ENCODE measurements at regions not wholly inside any gene's neighbourhood (a gene's known extent, or its start where the extent isn't known, plus 50 kb on each side); places are given as distances from the start of the nearest gene placed in this dataset.

DNA sequence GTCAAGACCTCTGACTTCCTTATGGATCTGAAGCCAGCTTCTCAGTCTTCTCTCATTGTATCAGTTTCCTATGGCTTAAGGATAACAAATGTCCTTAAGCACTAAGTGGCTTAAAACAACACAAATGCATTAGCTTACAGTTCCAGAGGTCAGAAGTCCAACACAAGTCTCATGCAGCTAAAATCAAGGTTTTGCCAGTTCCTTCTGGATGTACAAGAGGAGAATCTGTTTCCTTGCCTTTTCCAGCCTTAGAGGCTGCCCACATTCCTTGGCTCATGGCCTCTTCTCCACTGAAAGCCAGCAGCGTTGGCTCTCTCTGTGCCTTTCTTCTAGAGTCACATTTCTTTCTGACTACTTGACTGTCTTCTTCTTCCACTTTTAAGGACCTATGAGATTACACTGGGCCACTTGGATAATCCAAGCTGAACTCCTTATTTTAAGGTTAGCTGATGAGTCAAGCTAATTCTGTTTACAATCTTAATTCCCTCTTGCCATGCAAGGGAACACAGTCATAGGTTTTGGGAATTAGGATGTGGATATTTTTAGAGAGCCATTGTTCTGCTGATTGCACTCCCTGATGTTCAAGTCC is 179.0 kb downstream of the BCAS1 start:
- Histone ChIP-seq H3K9me3 (peaks cover 0 to 9% of the 10 kb centered on the region in 2 donors), H3K4me3 (no peak overlapping the region), H3K27ac (no peak overlapping the region), H3K36me3 (no peaks in the 10 kb centered on the region), H3K4me1 (peaks cover 0 to 3% of the 10 kb centered on the region in 2 donors), H3K27me3 (no peaks in the 10 kb centered on the region)
- no peak for DNase-seq (ENCODE audit: low spot score in 2 of 2)
- intact Hi-C loops (cut with DNase I): no loop called here
- TF ChIP-seq, protein P1, sequence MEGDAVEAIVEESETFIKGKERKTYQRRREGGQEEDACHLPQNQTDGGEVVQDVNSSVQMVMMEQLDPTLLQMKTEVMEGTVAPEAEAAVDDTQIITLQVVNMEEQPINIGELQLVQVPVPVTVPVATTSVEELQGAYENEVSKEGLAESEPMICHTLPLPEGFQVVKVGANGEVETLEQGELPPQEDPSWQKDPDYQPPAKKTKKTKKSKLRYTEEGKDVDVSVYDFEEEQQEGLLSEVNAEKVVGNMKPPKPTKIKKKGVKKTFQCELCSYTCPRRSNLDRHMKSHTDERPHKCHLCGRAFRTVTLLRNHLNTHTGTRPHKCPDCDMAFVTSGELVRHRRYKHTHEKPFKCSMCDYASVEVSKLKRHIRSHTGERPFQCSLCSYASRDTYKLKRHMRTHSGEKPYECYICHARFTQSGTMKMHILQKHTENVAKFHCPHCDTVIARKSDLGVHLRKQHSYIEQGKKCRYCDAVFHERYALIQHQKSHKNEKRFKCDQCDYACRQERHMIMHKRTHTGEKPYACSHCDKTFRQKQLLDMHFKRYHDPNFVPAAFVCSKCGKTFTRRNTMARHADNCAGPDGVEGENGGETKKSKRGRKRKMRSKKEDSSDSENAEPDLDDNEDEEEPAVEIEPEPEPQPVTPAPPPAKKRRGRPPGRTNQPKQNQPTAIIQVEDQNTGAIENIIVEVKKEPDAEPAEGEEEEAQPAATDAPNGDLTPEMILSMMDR (IDR thresholded peaks at IDR 0.05): no peak

DNA sequence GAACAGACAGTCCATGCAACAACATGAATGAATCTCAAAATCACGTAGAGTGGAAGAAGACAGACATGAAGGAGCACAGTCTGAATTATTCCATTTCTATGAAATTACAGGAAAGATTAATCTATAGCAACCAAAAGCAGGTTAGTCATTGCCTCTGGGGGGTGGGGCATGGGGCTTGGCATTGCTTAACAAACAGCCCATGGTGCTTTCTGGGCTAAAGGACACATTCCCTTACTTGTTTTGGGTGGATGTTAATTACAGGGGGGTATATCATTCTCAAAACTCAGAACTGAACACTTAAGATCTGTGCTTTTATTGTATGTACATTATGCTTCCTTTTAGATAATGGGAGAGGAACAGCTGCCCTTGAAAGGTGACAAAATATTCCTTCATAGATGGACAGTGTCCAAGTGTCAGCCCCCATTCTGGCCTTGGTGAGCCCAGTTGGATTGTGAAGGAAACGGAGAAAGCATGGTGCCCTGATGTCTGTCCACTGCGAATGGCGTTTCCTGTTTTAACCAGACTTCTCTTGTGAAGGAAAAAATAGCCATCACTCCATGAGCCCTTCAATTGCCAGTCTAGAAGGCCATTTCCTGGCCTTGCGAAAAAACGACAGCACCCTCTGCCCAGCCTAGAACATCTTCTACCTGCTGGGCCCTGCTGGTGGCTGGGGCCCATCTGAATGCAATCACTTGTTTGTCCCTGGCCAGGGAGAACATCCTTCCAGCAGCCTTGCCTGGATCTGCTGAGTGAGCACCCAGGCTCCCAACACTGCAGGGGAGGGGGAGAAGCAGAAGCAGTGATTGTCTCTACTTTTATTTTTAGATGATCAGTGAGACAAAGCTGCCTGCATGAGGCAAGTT is 179.7 kb downstream of the BCAS1 start:
- intact Hi-C loops (cut with DNase I): no loop called here
- TF ChIP-seq, protein P1 (IDR thresholded peaks at IDR 0.05): no peak
- Histone ChIP-seq H3K36me3 (no peaks in the 10 kb centered on the region), H3K27me3 (no peaks in the 10 kb centered on the region), H3K4me1 (peaks cover 0 to 3% of the 10 kb centered on the region in 2 donors), H3K9me3 (peaks cover 0 to 9% of the 10 kb centered on the region in 2 donors), H3K4me3 (no peak overlapping the region), H3K27ac (no peak overlapping the region)
- no peak for DNase-seq (ENCODE audit: low spot score in 2 of 2)

DNA sequence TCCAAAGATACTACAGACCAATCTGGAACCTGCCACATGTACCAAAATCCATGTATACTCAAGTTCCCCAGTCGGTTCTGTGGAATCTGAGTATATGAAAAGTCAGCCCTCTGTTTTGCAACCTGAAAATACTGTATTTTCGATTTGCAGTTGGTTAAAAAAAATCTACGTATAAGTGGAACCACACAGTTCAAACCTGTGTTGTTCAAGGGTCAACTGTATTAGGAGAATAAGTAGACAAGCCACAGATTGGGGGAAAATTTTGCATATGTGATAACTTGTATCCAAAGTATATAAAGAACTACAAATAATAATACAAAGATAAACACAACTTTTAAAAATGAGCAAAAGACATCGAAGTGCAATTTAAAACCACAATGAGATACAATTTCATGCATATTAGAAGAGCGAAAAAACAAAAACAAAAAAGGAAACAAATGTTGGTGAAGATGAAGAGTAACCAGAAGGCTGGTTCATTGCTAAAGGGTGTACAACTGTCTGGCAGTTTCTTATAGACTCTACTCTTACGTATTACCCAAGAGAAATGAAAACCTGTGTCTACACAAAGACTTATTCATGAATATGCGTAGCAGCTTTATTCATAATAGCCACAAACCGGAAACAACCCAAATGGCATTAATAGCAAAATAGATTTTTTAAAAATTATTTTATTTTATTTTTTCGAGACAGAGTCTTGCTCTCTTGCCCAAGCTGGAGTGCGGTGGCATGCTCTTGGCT is 180.8 kb downstream of the BCAS1 start:
- intact Hi-C loops (cut with DNase I): no loop called here

DNA sequence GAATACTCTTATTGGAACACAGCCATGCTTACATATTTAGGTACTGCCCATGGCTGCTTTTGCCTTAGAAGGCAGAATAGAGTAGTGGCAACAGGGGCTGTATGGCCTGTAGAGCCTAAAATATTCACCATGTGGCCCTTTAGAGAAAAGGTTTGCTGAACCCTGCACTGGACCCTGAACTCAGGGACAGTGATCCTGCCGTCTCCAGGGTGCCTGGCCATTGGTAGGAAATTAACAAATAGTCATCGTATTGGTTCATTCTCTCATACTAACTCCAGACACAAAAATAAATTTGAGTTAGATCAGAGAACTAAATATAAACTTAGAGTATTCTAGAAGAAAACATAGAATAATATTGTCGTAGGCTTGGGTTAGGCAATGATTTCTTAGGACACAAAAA is 181.4 kb downstream of the BCAS1 start:
- Histone ChIP-seq H3K9me3 (peaks cover 0 to 9% of the 10 kb centered on the region in 2 donors), H3K4me3 (no peak overlapping the region), H3K36me3 (no peaks in the 10 kb centered on the region), H3K27me3 (no peaks in the 10 kb centered on the region), H3K27ac (no peak overlapping the region), H3K4me1 (peaks cover 0 to 3% of the 10 kb centered on the region in 2 donors)
- no peak for DNase-seq (ENCODE audit: low spot score in 2 of 2)
- TF ChIP-seq, protein P1 (IDR thresholded peaks at IDR 0.05): no peak
- intact Hi-C loops (cut with DNase I): no loop called here

More for the DNA sequence above, 180.8 kb downstream of the BCAS1 start:
- H3K4me1 ChIP-seq: peaks cover 0 to 3% of the 10 kb centered on the region in 2 donors
- no peak overlapping the region for H3K27ac ChIP-seq
- DNase-seq (ENCODE audit: low spot score in 2 of 2): no peak
- peaks cover 0 to 9% of the 10 kb centered on the region in 2 donors for H3K9me3 ChIP-seq
- no peak overlapping the region for H3K4me3 ChIP-seq
- no peaks in the 10 kb centered on the region for H3K27me3 ChIP-seq
- no peaks in the 10 kb centered on the region for H3K36me3 ChIP-seq
- TF ChIP-seq, protein P1 (IDR thresholded peaks at IDR 0.05): no peak

DNA sequence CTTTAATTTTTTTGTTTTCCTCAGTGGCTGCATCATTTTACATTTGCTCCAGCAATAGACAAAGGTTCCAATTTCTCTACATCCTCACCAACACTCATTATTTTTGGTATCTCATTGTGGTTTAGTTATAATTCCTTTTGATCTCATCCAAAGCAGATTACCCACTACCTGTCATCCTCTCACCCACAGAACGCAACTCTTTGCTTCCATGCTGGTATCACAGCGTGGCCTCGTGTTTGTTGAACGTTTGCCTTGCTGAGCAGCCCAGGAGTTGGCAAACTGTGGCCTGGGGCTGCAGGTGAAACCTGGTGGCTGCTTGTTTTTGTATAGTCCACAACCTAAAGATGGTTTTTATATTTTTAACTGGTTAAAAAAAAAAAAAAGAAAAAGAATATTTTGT is 181.9 kb downstream of the BCAS1 start:
- Histone ChIP-seq H3K36me3 (no peaks in the 10 kb centered on the region), H3K27me3 (no peaks in the 10 kb centered on the region), H3K4me1 (peaks cover 0 to 3% of the 10 kb centered on the region in 2 donors), H3K9me3 (peaks cover 0 to 9% of the 10 kb centered on the region in 2 donors), H3K4me3 (no peak overlapping the region), H3K27ac (no peak overlapping the region)
- TF ChIP-seq, protein P1 (IDR thresholded peaks at IDR 0.05): no peak
- DNase-seq (ENCODE audit: low spot score in 2 of 2): no peak
- intact Hi-C loops (cut with DNase I): no loop called here

Data from ascending aorta (tissue), 2 donors.